ENCODE measurements at regions not wholly inside any gene's neighbourhood (a gene's known extent, or its start where the extent isn't known, plus 50 kb on each side); places are given as distances from the start of the nearest gene placed in this dataset.

DNA sequence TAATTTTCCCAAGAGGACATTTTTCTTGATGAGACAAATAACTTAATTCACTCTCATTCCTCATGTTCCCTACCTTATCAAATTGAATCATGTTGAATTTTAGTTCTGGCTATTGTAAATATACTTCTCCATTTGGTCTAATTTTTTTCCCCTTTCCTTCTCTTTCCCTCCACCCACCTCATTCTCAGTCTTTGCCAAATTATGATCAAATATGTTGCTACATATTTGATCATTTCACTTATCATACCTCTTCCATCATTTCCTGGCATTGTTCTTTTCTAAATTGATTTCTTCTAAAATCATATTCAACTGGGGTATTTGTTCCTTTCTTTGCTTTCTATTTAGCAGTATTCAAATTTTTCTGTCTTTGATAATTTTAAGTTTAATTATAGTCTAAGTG, 52.3 kb downstream of the HDGFL1 start:
- no peak for DNase-seq

DNA sequence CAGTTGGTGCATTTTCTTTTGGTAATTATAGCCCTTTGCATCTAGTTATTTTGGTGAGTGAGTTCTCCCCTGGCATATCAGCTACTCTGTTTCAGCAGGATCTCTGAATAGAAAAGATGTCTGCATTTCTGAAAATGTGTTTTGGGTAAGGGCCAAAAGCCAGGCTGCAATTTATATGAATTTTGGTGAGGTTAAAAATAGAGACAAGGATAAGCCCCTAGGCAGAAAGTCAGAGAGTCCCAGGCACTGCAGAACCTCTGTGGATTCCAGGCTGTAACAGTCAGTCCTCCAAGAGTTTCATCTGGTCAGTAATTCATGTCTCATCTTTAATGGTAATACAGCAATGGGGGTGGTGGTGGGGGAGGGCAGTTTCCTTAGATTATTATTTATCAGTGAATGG, 53.0 kb downstream of the HDGFL1 start:
- no peak for DNase-seq

DNA sequence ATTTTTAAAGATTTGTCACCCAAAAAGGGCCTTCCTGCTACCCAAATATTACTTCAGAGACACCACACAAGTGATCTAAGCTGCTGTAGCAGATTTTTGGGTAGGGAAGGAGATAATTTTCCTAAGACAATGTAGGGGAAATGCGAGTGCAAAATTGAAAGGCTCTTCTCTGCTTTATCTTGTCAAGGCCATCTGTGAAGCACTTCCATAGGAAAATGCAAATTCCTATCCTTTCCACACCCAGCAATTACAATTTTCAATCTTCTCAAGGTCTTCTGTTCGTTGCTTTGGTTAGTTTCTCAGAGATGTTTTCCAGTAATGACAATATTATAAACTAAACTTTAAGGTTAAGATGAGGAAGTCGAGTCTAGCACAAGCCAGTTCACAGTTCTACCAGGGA, 53.4 kb downstream of the HDGFL1 start:
- DNase-seq = no peak

DNA sequence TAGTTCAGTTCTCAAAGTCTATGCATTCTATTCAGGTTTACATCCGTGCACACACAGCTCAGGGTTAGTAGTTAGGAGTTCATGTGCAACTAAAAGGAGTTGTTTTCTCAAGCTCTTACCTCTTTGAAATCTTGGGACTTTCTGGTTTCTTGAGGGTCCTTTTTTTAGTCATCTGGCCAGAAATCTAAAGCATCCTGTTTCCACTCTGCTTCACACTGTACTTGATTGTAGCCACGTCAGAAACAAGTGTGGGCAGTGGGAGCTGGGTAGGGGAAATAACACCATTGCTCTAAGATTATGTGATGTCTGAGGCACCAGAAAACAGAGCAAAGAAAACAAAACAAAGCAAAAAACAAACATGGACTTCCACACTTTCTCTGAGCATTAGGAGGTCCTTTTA, 58.3 kb downstream of the HDGFL1 start:
- DNase-seq = no peak

GRCh38 chr6:22631091-22631490, 61.7 kb downstream of the HDGFL1 start:
- DNase-seq = no peak

DNA sequence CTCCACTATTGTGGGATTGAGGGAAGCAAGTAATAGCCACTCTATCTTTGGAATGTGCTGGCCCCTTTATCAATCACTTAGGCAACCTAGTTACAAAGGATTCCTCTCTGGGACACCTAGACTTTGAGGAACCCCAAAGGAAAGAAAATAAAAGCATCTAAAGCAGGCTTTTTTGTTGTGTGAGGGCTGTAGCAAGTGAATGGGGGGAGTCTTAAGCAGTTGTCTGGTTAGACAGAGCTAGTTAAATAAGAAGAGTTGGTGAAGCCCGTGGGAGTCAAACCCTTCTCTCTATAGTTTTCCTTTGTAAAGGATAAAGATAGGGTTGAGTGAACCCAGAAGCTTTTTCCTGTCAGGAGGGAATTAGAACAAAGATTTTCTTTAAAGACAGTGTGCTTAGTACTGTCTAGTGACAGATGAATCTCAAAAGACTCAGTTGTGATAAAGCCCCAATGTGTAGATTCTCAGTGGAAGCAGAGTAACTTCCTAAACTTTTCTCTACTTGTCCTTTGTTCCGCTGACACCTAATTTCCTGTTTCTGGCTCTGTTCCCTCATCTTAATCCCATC, 63.3 kb downstream of the HDGFL1 start:
- DNase-seq = no peak

GRCh38 chr6:22636452-22636851, 67.1 kb downstream of the HDGFL1 start:
- no peak for DNase-seq

- DNase-seq = no peak
Measured at GRCh38 chr6:22637782-22638181, 68.4 kb downstream of the HDGFL1 start.

GRCh38 chr6:22638320-22638719, 69.0 kb downstream of the HDGFL1 start:
- DNase-seq = no peak

DNA sequence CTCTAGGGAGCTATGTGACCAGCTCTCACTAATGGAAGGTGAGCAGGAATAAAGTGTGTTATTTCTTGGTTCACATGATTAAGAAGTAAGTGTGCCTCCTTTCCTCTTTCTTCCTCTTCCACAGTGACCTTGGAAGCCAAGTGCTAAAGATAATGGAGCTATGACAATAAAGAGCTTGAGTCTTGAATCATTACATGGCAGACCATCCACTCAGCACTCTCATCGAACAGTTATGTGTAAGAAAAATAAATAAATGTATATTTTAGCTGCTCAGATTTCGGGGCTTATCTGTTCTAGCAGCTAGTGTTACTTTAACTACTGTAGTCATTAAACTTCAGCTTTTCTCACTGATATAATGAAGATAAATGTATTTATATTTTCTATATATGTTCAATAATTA, 72.9 kb downstream of the HDGFL1 start:
- DNase-seq = no peak

DNA sequence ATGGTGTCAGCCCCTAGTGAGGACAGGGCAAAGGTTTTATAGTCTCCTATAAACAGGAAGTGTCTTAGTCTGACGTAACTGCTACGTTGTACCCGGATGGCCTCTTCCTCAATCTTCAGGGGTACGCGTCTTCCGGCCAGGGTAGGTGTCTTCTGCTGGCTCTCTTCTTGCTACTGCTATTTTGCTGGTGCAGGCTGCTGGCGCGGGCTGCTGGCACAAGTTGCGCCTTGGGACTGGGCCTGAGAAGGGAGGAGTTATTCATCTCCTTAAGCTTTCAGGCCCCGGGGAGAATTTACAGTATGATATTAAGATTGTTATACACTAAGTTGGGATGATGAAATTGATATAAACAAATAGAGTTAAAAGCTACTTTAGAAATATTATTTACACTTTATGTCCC, 74.4 kb downstream of the HDGFL1 start:
- DNase-seq = no peak

DNA sequence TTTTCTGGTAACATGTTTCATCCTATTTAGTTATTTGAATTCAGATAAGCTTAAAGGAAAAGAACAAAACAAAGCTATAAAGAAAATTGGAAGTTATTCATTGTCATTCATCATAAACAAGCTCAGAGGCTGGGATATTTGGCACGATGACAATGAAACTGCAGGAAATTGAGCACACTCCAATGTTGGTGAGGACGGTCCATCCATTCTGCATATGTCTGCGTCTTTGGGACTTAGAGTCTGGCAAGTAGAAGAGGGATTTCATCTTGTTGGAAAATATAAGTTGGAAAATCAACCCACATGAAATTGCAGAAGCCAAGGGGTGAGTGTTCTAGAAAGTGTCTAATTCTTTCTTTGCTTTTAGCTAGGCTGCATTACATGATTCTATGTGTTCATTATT, 78.4 kb downstream of the HDGFL1 start:
- DNase-seq = no peak

GRCh38 chr6:22651731-22652130, 82.4 kb downstream of the HDGFL1 start:
- no peak for DNase-seq

GRCh38 chr6:22653980-22654610, 84.7 kb downstream of the HDGFL1 start:
- DNase-seq = no peak

DNA sequence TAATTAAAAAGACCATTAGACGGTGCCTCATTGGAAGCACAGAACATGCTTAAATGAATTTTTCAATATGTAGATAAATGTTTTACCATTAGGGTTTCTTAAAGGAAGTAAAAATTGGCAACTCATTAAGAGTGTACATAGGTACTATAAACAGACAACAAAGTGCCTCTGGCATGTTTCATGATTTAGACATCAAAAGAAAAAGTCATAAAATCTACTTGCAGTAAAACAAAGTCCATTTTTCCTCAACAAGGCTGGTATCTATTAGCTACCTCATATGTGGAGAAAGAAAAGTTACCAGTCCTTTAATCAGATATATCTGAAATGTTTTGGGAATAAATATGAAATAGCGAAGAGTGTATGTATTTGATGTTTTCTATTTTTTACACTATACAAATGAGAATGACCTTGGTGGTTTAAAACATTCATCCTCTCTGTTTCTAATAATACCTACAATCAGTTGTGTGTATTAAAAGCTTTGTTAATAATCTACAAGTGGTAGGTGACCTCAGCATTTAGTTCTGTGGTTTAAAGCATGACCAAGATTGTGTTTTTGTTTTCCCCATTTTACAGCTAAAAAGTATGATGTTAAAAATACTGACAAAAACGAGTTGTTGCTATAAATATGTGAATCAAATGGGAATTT, 87.5 kb downstream of the HDGFL1 start:
- DNase-seq = no peak

- DNase-seq = no peak
Measured at GRCh38 chr6:22657352-22657980, 88.1 kb downstream of the HDGFL1 start.

GRCh38 chr6:22658183-22658582, 88.8 kb downstream of the HDGFL1 start:
- DNase-seq = no peak

- no peak for DNase-seq
Measured at GRCh38 chr6:22658934-22659333, 89.6 kb downstream of the HDGFL1 start.

GRCh38 chr6:22664968-22665367, 95.6 kb downstream of the HDGFL1 start:
- DNase-seq = no peak

DNA sequence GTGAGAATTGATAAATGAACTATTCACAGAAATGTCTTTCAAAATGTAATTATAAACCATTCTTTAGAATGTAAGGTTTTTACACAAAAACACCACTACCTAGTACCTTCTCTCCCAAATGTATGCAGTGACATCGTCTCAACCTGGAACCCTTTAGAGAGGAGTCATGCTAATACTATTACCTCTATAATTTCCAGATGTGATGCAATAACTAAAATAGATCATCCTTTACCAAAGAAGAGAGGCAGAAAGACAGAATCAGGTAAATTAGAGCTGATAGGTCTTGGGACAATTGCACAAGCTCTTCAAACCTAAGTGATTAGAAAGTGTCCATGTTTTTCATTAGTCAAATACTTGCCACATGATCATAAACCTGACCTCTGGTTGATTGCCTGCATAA, 96.7 kb downstream of the HDGFL1 start:
- DNase-seq = no peak

DNA sequence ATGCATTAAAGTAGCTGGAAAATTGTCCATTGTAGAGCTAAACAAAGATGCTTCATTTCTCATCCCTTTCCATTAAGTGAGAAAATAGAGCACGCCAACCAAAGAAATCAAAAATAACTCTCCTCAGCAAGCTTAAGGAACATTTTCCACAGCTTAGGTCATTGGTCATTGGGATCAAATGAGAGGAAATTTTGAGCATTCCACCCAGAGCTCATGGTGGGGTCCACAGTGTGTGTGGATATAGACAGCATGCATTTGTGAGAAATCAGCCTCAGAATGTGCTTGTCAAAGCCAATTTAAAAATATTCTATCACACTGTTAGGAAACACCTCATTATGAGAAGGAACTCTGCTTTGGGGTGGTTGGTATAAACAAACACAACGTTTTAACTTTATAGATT, 97.2 kb downstream of the HDGFL1 start:
- DNase-seq = no peak

GRCh38 chr6:22667855-22668254, 98.5 kb downstream of the HDGFL1 start:
- DNase-seq = no peak

DNA sequence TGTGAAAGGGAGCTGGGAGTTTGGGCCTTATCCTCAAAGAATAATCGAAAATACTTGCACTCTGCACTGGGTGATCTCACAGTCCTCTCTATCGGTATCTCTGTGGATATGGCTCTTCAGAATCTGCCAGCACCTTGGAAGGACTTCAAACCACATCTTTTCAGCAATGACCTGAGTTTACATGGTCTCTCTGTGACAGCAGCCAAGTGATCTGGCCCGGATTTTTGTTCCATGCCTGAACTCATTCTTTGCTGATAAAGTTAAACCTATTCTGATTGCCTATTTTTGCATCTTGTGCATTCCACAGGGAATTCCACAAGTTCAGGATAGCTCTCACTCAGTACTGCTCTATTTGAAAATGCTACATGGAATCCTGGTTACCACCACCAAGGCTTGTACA, 98.9 kb downstream of the HDGFL1 start:
- no peak for DNase-seq

DNA sequence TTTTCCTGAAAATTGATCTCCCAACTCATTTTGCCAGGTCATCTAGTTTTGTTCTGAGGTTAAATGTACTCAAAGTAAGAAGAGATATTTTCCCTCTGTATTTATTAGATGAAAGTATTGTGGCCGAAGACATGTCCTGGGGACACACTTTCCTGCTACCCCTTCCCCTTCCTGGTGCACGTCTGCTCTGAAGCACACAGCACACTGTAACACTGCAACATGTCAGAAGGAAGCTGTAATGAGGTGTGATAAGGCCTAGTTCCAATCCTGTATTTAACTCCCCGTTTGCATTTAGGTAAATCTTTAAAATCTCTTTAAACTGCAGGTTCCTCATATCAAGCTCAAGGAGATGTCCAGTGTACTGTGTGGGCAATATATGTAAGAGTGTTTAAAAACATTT, 99.4 kb downstream of the HDGFL1 start:
- no peak for DNase-seq
